Keratinocyte (primary cell): ENCODE measurements at regions not wholly inside any gene's neighbourhood (a gene's known extent, or its start where the extent isn't known, plus 50 kb on each side); places are given as distances from the start of the nearest gene placed in this dataset.

Source experiments
- CTCF ChIP-seq, 3 experiments: IDR thresholded peaks in 1 of 3; conservative IDR thresholded peaks in 1 of 3; optimal IDR thresholded peaks in 1 of 3; 2 replicates in 2 of 3; 3 replicates in 1 of 3; pipeline versions ENCODE3 to v1.5.1; 2011; ENCODE audit warnings: low read length in 3 of 3, mild to moderate bottlenecking in 3 of 3, moderate library complexity in 2 of 3, control low read depth in 1 of 3, inconsistent platforms in 1 of 3; ENCODE audit not compliant: insufficient read depth in 2 of 3; ENCODE audit errors: extremely low read depth in 1 of 3
- EZH2 ChIP-seq: IDR thresholded peaks from one replicate; pipeline ENCODE4 v1.6.1; 2012; ENCODE audit warnings: inconsistent platforms, mild to moderate bottlenecking, low read length, moderate library complexity

- TF ChIP-seq CTCF (optimal IDR thresholded peaks at IDR 0.05 in 1 of 3, IDR thresholded peaks at IDR 0.05 in 1 of 3, conservative IDR thresholded peaks at IDR 0.05 in 1 of 3; ENCODE audit: extremely low read depth in 1 of 3, insufficient read depth in 2 of 3, low read length in 3 of 3) (no peak), EZH2 (no peak)
These were observed 98.4 kb upstream of the STXBP5 start for GRCh38 chr6:147105786-147106185.
